ENCODE measurements at regions not wholly inside any gene's neighbourhood (a gene's known extent, or its start where the extent isn't known, plus 50 kb on each side); places are given as distances from the start of the nearest gene placed in this dataset.

GRCh38 chr2:7888876-7889275 lies 793.0 kb upstream of the ID2 start:
- TF ChIP-seq CTCF (IDR thresholded peaks at IDR 0.05) (no peak), POLR2A (IDR thresholded peaks at IDR 0.05) (no peak)

All from adrenal gland (tissue), 5 donors.